HG02759 (cell line): ENCODE measurements at regions not wholly inside any gene's neighbourhood (a gene's known extent, or its start where the extent isn't known, plus 50 kb on each side); places are given as distances from the start of the nearest gene placed in this dataset.
A peak's percentile ranks its signal among the peaks of the same experiment; 100 is the strongest.
"Not testable (repeated sequence)": the region's sequence is repeated elsewhere in the genome, so short reads cannot be mapped to it uniquely, and the experiment has no call there.

Experiments
- ATAC-seq: cut with Tn5 transposase; IDR thresholded peaks from one replicate; pipeline ENCODE4 v1.9.1; 2021; ENCODE audit warnings: mild to moderate bottlenecking, moderate library complexity; ENCODE audit not compliant: unreplicated experiment

DNA sequence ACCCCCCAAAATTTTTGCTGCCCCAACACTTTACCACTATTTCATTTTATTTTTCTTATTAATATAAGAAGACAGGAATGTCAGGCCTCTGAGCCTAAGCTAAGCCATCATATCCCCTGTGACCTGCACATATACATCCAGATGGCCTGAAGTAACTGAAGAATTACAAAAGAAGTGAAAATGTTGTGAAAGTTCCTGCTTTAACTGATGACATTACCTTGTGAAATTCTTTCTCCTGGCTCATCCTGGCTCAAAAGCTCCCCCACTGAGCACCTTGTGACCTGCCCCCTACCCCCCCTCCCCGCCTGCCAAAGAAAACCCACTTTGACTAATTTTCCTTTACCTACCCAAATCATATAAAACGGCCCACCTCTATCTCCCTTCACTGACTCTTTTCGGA is 200.3 kb upstream of the FKBP1C start:
- not testable (repeated sequence) for ATAC-seq

DNA sequence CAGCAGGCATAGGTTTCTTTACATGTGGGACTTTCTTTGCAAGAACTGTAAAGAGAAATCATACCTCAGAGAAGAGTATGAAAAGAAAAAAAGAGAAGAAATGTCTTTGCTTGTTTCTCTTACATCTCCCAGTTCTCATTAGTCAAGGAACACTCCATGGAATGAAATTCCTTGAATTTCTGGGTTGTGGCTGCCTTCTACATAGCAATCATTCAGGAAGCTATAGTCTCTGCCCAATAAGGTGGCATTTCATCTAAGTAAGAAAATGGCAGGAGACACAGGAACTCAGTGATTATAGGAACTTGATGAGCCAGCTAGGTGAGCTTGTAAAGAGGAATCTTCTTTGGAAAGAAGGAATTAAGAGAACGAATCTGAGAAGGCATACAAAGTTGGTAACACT is 197.0 kb upstream of the FKBP1C start:
- no peak for ATAC-seq

DNA sequence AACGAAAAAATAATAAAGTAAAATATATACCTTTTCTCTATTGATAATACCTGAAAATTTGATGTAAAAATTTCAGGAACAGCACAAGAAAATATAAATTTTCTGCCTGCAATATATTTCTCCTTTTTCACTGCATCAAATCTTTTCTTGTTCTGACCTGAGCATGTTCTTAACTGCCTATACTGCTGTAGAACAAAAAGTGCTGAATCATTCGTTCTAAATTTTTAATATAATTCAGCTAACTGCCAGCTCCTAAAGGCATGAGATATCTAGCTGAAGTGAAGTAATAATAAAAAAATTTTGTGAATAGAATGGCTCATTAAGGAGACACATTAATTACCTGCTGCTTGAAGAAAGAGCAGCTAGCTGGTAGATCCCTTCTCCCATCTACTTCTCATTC is 188.6 kb upstream of the FKBP1C start:
- ATAC-seq: no peak

DNA sequence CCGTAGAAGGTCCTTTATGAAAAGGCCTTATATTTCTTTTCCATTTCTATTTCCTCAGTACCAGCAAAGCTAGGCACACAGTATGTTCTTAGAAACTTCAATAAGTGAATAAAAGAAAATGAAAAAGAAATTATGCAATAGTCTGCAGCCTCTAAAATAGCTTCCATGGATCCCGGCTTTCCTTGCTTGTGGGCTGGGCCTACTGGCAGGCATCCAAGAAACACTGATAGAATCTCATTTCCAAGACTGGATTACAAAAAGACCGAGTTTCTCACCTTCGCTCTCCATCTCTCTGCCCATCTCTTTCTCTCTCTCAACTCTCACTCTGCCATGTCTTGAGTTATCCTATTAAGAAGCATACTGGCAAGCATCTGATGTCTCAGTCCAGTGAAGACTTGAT is 187.5 kb upstream of the FKBP1C start:
- ATAC-seq: no peak

DNA sequence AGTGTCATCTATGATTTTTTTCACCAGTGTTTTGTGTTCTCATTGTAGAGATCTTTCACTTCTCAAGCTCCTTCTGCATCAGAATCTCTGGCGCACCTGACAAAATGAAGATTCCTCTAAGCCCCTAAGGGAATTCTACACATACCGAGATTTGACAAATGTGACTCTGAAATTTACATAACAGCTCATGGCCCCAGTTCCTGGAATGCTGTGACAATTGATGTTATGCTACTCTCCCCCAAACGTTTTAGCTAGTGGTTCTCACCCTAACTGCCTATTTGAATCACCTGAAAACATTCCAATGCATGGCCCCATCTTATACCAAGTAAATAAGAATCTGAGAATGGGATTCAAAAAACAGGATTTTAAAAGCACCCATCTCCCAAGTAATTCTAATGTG is 162.1 kb upstream of the FKBP1C start:
- no peak for ATAC-seq

DNA sequence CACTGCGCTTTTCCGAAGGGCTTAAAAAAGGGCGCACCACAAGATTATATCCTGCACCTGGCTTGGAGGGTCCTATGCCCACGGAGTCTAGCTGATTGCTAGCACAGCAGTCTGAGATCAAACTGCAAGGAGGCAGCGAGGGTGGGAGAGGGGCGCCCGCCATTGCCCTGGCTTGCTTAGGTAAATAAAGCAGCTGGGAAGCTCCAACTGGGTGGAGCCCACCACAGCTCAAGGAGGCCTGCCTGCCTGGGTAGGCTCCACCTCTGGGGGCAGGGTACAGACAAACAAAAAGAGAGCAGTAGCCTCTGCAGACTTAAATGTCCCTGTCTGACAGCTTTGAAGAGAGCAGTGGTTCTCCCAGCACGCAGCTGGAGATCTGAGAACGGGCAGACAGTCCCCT is 158.1 kb upstream of the FKBP1C start:
- ATAC-seq: not testable (repeated sequence)

DNA sequence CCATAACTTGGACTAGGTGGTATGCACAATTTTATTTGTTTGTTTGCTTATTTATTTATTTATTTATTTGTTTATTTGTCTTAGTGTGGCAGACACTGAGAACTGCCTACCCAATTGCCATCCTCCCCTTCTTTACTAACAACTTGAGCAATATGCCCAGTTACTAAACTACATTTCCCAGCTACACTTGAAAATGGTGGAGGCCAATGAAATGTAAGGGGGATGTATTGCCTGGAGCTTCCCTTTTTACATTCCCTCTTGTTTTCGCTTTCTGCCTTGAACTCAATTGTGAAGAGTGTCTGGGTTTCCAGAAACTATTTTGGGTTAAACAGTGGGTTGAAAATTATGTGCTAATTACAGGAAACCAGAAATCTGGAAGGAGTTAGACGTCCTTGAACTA is 152.7 kb upstream of the FKBP1C start:
- ATAC-seq: no peak

DNA sequence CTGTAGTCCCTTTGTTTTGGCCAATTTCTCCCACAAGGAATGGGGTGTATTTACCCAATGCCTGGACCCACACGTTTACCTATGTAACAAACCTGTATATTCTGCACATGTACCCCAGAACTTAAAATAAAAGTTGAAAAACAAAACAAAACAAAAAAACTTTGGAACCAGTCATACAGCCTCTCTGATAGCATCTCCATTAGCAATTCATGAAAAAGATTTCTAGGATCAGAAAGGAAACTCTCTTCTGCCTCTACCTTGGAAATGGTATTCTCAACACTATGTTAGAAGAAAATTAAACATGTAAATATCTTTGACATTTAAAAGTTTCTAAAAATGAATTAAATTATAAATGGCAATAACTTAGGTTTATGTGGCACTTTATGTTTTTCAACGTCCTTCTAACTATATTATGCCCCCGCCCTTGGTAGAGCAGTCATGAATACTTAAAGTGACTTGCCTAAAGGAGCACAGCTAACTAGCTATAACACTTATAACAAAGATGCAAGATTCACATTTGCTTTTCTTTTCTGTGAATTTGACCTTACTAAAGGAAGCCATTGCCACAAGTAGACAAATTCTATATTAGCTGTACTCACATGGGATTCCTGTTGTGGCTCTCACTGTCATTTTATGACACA is 147.5 kb upstream of the FKBP1C start:
- no peak for ATAC-seq

DNA sequence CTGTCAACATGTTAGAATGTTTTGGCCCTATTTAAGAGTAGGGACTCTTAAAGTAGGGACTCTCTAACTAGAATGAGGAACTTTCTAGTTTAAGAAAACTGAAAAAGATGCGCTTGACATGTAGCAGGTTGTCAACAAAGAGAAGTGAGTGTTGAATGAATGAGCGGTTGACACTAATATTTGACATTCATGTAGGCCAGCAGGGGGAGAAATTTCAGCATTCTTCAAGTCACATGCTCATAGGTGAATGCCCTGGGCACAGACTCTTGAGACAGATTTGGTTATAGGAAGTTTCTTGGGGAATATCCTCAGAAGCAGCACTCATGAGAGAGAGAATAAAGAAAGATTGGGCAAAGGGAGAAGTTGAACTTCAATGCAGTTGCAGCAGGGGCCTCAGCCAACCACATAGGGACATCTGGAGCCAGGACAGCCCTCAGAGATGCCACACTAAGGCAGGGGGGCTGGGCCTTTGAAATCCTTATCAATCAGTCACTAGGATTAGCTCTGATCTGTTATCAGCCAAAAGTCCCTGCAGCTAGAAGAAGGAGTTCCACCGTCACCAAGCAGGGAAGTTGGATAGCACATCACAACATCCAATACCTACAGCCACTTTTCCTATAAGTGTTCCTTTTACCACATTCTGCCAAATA is 145.1 kb upstream of the FKBP1C start:
- peak; percentile 87 for ATAC-seq

DNA sequence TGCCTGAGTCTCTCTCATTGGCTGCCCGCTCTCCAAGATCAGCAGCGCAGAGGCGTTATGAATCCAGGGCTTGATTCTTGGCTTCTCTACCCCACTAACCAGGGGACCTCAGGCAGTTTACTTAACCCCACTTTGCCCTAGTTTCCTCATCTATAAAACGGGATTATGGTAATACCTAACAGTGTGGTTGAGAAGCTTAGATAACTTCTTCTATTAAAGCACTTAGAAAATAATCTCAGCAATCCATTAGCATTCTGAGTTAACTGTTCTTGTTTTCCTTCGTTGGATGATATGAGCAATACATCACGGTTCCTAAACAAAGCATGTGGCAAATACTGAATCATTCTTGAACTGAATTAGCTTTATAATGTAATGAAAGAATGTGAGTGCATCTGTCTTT is 116.3 kb upstream of the FKBP1C start:
- no peak for ATAC-seq

DNA sequence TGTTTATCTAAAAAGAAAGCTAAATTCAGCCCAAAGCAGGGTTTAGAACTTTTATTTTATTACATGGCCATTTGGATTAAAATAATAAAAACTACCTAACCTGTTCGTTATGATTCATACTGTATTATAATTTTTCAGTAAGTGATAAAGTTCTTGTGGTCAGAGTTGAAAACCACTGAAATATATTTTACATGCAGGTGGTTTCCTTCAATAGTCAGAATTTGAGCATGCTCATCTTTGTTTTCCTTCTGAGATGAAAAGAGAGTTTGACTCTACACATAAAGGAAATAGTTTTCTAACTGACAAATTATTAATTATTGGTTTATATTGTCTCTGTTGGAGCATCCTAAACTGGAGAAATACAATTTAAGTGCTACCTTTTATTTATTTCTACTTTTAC is 114.0 kb upstream of the FKBP1C start:
- ATAC-seq: peak; percentile 65

DNA sequence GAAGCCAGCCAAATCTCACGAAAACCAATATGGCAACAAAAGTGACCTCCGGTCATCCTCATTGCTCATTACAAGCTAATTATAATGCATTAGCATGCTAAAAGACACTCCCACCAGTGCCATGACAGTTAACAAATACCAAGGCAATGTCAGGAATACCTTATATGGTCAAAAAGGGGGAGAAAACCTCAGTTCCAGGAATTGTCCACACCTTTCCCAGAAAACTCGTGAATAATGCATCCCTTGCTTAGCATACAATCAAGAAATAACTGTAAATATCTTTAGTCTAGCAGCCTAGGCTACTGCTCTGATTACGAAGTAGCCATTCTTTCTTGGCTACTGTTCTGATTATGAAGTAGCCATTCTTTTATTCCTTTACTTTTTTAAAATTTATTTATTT is 112.5 kb upstream of the FKBP1C start:
- no peak for ATAC-seq

DNA sequence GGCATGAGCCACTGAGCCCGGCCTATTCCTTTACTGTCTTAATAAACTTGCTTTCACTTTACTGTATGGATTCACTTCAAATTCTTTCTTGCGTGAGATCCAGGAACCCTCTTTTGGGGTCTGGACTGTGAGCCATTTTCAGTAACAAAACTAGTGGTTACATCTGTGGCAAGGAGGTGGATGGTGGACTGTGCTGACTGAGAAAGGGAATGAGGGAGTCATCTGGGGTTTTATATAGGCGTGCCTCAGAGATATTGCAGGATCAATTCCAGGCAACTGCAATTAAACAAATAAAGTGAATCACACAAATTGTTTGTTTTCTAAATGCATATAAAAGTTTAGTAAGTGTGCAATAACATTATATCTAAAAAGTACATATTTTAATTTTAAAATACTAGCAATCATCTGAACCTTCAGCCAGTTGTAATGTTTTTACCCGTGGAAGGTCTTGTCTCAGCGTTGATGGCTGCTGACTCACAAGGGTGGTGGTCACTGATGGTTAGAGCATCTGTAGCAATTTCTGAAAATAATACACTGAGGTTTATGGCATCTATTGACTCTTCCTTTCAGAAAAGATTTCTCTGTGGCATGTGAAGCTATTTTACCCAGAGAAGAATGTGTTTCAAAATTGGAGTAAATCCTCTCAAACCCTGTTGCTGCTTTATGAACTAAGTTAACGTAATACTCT is 111.4 kb upstream of the FKBP1C start:
- no peak for ATAC-seq

DNA sequence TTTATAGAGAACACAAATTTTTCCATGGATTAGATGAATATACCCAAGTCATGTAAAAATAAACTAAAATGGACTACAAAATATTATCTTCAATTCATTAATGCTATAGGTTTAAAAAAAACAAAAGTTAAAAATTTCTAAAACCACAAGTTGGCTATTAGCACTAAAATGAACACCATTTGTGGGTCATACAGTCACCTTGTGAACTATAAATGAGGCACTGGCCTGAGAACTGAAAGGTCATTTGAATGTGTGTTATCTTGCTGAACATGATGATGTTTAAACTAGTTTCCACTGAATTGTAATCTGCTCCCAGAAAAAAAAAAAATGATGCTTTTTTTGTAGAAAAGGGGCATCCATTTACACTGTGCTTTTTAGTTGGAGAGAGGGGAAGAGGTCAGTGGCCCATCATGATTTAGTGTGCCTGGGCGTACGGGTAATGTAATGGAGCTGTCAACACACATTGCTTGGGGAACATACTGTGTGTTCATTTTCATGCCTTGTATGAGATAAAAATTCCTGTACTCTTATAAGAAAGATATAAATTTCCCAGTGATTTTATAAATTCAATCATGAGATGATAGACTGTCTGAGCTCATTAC is 96.6 kb upstream of the FKBP1C start:
- peak; percentile 94 for ATAC-seq

DNA sequence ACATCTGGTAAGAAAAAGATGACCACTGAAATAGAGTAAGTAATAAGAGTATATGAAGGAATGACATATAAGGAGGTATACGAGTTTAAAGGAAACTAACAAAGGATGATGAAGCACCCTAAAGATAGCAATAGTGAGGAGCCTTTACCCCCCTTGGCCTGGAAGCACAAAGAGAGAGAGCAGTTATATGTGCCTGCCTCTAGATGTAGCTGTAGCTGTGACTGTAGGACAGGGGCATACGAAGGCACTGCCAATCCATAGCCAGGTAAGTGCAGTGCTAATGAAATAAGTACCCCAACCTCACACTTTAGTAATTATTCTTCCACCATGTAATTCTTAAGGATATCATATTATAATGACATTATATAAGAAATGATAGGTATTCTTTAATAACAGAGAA is 90.1 kb upstream of the FKBP1C start:
- peak; percentile 52 for ATAC-seq

DNA sequence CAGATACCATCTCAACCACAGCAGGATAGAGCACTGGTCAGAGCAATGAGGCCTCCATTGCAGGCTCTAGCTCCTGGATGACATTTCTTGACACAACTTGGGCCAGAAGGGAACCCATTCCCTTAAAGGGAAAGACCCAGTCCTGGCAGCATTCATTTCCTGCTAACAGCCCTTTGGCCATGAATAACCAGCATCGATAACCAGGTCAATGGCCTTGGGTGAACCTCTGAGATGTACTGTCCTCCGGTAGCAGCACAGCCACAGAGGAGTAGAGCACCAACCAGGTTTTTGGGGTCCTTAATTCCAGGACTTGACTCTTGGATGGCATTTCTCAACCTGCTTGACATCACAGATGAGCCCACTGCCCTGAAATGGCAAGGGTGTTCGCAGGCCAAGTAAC is 71.2 kb upstream of the FKBP1C start:
- ATAC-seq: no peak

DNA sequence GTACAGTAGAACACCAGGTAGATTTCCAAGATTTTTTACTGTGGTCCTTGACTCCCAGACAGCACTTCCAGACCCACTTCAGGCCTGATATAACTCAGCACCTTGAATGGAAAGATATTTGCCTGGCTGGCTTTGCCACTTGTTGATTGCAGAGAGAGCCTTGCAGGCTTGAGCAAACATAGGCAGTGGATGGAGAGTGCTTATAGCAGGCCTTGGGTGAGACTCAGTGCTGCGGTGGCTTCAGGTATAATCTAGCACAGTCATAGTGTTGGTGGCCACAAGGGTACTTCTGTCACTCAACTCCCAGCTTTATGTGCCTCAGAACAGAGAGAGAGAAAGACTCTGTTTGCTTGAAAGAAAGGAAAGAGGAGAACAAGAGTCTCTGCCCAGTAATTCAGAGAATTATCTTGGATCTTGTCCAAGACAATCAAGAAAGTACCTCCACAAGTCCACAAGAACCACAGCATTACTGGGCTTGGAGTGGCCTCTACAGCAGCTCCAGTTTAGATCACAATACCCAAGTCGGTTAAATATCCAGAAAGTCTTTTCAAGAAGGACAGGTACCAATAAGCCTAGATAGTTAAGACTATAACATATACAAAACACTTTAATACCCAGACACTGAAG is 70.5 kb upstream of the FKBP1C start:
- ATAC-seq: no peak

DNA sequence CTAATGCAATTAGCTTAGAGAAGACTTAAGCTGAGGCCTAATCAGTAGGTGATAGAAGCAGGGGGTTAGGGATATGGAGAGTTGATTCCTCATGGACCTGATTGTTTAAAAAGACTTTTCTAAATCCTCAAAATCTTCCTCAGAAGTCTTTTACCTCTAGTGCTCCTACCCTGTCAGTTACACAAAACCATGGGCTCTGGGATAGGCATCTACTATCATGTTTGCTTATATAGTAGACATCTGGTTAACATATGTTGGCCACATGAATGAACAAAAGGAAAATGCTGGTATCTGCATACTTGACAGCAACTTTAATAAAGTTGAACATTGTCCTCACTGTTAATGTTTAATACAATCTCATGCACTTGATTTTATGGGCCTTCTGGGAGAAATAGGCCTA is 61.5 kb upstream of the FKBP1C start:
- no peak for ATAC-seq

DNA sequence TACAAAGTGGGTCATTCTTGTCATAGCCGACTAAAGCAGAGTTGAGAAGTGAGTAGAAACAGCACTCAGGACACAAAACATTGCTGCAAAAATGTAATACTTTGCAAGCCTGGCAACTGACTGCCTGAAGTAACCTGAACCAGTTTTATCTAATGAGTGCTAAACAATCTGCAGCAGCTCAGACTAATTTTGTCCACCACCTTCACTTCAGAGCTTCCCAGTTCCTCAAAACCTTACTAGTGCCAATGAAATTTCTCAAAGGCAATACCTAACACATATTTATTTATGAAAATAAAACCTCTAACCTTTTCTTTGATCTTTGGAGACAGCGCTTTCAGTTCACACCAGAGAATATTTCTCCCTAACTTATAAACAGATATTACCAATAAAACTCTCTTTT is 56.7 kb upstream of the FKBP1C start:
- no peak for ATAC-seq
